RKO (cell line): ENCODE measurements at regions not wholly inside any gene's neighbourhood (a gene's known extent, or its start where the extent isn't known, plus 50 kb on each side); places are given as distances from the start of the nearest gene placed in this dataset.
"Not testable (repeated sequence)": the region's sequence is repeated elsewhere in the genome, so short reads cannot be mapped to it uniquely, and the experiment has no call there.

Experiments
- DNase-seq: peaks from one replicate; pipeline ENCODE4 v3.0.0-alpha.2; 2016; ENCODE audit warnings: low spot score

DNA sequence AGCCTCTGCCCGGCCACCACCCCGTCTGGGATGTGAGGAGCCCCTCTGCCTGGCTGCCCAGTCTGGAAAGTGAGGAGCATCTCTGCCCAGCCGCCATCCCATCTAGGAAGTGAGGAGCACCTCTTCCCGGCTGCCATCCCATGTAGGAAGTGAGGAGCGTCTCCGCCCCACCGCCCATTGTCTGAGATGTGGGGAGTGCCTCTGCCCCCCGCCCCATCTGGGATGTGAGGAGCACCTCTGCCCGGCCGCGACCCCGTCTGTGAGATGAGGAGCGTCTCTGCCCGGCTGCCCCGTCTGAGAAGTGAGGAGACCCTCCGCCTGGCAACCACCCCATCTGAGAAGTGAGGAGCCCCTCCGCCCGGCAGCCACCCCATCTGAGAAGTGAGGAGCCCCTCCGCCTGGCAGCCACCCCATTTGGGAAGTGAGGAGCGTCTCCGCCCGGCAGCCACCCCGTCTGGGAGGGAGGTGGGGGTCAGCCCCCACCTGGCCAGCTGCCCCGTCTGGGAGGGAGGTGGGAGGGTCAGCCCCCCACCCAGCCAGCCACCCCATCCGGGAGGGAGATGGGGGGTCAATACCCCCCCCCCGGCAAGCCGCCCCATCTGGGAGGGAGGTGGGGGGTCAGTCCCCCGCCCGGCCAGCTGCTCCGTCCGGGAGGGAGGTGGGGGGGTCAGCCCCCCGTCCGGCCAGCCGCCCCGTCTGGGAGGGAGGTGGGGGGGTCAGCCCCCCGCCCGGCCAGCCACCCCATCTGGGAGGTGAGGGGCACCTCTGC, 195.8 kb upstream of the SYNCRIP start:
- not testable (repeated sequence) for DNase-seq

- no peak for DNase-seq
These were observed 186.3 kb upstream of the SYNCRIP start for GRCh38 chr6:85828973-85829372.

DNA sequence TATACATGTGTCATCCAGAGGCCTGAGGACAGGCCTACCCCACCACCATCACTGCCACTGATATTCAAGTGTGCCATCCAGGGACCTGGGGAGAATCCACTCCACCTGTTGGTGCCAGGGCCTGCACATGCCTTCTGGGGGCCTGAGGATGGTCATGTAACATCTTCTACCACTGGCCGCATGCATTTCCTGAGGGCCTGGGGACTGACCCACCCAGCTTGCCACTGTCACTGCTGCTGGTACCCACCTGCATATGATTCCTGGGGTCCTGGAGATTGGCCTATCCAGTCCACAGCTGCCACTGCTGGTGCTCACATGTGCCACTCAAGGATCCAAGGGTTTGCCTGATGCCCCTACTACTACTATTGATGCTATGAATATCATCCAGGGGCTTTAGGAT, 184.3 kb upstream of the SYNCRIP start:
- no peak for DNase-seq

- DNase-seq = no peak
These were observed 181.6 kb upstream of the SYNCRIP start for GRCh38 chr6:85824329-85824728.

DNA sequence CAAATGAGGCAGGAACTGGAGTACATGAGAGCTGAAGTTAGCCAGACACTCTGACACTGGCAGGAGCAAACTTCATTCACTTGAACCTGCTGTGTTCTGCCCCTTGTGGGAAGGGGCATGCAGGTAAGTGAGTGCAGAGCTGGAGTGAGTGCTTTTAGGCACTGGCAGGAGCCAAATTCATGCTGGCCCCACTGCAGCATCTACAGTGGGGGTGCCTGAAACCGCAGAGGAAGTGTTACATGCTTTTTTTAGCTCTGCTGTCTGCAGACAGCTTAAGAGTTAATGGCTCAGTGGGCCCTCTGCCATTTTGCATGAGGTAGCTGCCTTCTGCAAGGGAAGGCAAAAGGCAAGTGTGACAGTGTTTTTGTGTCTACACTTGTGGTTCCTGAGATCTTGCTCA, 167.9 kb upstream of the SYNCRIP start:
- DNase-seq = no peak

- no peak for DNase-seq
These were observed 161.0 kb upstream of the SYNCRIP start for GRCh38 chr6:85803721-85804120.

- no peak for DNase-seq
These were observed 159.5 kb upstream of the SYNCRIP start for GRCh38 chr6:85802162-85802561.

GRCh38 chr6:85798931-85799652, 156.4 kb upstream of the SYNCRIP start:
- no peak for DNase-seq

- no peak for DNase-seq
These were observed 155.3 kb upstream of the SYNCRIP start for GRCh38 chr6:85797993-85798392.

DNA sequence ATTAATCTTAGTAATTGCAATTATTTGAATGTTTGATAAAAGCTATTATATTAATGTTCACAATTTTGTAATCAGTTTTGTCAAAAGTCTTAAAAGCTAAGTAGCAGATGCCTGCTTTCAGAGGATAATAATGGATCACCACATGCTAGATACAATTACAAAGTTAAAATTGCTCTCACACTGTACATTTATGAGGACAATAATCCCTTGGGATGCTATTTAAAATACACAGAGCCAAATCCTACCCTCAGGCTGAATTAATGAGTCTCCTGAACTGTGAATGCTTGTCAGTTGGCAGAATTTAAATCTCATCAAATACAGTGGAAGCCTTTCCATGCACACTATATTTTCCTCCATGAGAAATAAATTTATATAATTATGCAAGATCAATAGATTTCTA, 153.3 kb upstream of the SYNCRIP start:
- no peak for DNase-seq

DNA sequence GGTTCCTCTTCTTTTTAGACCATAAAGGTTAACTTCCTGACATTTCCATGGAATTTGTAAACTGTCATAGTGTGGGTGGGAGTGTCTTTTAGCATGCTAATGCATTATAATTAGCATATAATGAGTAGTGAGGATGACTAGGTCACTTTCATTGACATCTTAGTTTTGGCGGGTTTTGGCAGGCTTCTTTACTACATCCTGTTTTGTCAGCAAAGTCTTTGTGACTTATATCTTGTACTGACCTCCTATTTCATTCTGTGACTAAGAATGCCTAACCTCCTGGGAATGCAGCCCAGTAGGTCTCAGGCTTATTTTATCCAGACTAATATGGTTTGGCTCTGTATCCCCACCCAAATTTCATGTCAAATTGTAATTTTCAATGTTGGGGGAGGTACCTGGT, 149.6 kb upstream of the SYNCRIP start:
- peak; percentile 71 for DNase-seq

DNA sequence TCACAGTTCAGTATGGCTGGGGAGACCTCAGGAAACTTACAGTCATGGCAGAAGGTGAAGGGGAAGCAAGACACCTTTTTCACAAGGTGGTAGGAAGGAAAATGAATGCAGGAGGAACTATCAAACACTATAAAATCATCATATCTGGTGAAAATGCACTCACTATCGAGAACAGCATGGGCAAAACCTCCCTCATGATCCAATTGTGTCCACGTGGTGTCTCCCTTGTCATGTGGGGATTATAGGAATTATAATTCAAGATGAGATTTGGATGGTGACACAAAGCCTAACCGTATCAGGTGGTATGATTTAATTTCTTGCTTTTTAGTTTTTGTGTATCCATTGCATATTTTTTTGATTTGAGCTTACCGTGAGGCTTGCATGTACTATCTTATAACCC, 133.2 kb upstream of the SYNCRIP start:
- no peak for DNase-seq

DNA sequence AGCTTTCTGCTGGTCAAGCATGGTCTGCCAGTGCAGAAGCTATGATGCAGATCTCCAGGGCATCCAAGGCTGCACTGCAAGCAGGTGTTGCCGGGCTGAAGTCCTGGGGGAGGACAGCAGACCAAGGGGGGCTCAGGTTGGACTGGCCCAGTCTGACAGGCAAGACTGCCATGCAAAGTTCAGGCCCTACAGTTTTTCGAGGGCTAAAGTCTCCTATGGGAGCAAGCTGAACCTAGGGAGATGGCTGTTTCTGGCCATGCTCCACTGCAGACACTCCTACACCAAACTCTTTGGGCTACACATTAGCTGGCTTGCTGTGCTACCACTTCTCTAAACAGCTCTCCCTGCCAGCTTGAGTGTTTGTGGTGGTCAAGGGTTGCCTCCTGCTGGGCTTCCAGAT, 130.0 kb upstream of the SYNCRIP start:
- DNase-seq = no peak

GRCh38 chr6:85771925-85772430, 129.3 kb upstream of the SYNCRIP start:
- no peak for DNase-seq

GRCh38 chr6:85771455-85771854, 128.8 kb upstream of the SYNCRIP start:
- DNase-seq = no peak

GRCh38 chr6:85764844-85765243, 122.2 kb upstream of the SYNCRIP start:
- DNase-seq = no peak

DNA sequence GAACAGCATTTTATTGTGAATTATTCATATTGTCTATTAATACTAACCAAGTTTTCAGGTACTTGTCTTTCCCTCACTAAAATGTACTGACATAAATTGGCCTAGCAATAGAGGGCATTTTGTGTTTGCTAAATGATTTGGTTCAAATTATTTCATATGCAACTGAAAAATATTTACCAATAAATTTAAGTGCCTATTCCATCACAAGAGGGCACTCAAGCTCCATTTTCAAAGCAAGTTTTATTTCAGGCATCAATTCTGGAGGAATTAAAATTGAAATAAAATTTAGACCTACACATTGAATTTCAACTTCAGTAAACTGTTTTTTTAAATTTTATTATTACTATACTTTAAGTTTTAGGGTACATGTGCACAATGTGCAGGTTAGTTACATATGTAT, 114.3 kb upstream of the SYNCRIP start:
- DNase-seq = peak; percentile 30

DNA sequence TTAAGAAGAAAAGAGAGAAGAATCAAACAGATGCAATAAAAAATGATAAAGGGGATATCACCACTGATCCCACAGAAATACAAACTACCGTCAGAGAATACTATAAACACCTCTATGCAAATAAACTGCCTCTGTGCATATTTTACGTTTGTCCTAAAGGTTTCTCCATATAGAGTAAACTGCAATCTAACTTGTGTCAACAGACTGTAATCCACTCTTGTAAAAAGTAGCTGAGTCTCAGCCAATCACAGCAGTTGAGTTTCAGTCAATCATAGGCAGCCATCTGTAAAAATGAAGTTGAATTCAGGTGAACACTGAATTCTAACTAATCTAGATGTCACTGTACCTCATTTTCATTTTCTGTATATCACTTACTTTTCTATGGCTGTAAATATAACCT, 112.2 kb upstream of the SYNCRIP start:
- no peak for DNase-seq

DNA sequence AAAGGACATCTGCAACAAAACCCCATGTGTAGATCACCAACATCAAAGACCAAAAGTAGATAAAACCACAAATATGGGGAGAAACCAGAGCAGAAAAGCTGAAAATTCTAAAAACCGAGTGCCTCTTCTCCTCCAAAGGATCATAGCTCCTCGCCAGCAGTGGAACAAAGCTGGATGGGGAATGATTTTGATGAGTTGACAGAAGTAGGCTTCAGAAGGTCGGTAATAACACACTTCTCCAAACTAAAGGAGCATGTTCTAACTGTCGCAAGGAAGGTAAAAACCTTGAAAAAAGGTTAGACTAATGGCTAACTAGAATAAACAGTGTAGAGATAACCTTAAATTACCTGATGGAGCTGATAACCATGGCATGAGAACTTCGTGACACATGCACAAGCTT, 109.9 kb upstream of the SYNCRIP start:
- DNase-seq = no peak

DNA sequence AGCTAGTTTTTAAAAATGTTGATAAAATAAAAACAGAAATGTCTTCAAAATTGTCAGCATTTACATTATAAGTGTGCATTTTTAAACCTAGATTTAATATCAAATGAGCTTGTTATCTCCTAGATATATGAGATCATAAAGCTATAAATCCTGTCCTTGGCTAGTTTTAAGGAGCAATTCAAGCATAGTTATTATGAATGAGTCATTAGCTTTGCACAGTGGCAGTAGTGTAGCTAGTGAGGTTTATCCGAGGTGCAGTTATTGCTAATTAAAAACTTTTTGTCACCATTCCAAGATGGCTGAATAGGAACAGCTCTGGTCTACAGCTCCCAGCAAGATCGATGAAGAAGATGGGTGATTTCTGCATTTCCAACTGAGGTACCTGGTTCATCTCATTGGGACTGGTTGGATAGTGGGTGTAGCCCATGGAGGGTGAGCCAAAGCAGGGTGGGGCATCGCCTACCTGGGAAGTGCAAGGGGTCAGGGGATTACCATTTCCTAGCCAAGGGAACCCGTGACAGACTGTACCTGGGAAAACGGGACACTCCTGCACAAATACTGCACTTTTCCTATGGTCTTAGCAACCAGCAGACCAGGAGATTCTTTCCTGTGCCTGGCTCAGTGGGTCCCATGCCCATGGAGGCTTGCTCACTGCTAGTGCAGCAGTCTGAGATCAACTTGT, 108.8 kb upstream of the SYNCRIP start:
- no peak for DNase-seq

GRCh38 chr6:85750146-85750545, 107.5 kb upstream of the SYNCRIP start:
- not testable (repeated sequence) for DNase-seq

GRCh38 chr6:85749236-85749635, 106.5 kb upstream of the SYNCRIP start:
- no peak for DNase-seq

GRCh38 chr6:85747666-85748065, 105.0 kb upstream of the SYNCRIP start:
- DNase-seq = no peak
